ENCODE measurements at regions not wholly inside any gene's neighbourhood (a gene's known extent, or its start where the extent isn't known, plus 50 kb on each side); places are given as distances from the start of the nearest gene placed in this dataset.
"Not testable (repeated sequence)": the region's sequence is repeated elsewhere in the genome, so short reads cannot be mapped to it uniquely, and the experiment has no call there.

GRCh38 chr16:8047736-8048135 lies 542.6 kb downstream of the TMEM114 start:
- DNase-seq = no peak

GRCh38 chr16:8044796-8045195 lies 545.5 kb downstream of the TMEM114 start:
- DNase-seq = no peak

- no peak for DNase-seq
These were observed 557.9 kb downstream of the TMEM114 start for GRCh38 chr16:8032406-8032805.

GRCh38 chr16:8030004-8030403 lies 560.3 kb downstream of the TMEM114 start:
- not testable (repeated sequence) for DNase-seq

GRCh38 chr16:8026450-8026849 lies 563.9 kb downstream of the TMEM114 start:
- DNase-seq = no peak

- no peak for DNase-seq
These were observed 567.0 kb downstream of the TMEM114 start for GRCh38 chr16:8023326-8023725.

- DNase-seq = no peak
These were observed 585.0 kb downstream of the TMEM114 start for GRCh38 chr16:8005096-8005860.

- DNase-seq = no peak
These were observed 591.4 kb downstream of the TMEM114 start for GRCh38 chr16:7998789-7999453.

GRCh38 chr16:7997966-7998365 lies 592.3 kb downstream of the TMEM114 start:
- DNase-seq = no peak

- no peak for DNase-seq
These were observed 597.7 kb downstream of the TMEM114 start for GRCh38 chr16:7992616-7993015.

GRCh38 chr16:7990626-7991260 lies 599.6 kb downstream of the TMEM114 start:
- DNase-seq = no peak

- DNase-seq = no peak
These were observed 606.6 kb downstream of the TMEM114 start for GRCh38 chr16:7983676-7984075.

- no peak for DNase-seq
These were observed 610.2 kb downstream of the TMEM114 start for GRCh38 chr16:7980133-7980483.

- DNase-seq = no peak
These were observed 610.7 kb downstream of the TMEM114 start for GRCh38 chr16:7979448-7980132.

- DNase-seq = no peak
These were observed 613.7 kb downstream of the TMEM114 start for GRCh38 chr16:7976563-7976962.

GRCh38 chr16:7976125-7976524 lies 614.2 kb downstream of the TMEM114 start:
- no peak for DNase-seq

GRCh38 chr16:7967996-7968509 lies 622.3 kb downstream of the TMEM114 start:
- DNase-seq = no peak

- DNase-seq = no peak
These were observed 625.6 kb downstream of the TMEM114 start for GRCh38 chr16:7964744-7965143.

GRCh38 chr16:7964167-7964566 lies 626.1 kb downstream of the TMEM114 start:
- no peak for DNase-seq

- no peak for DNase-seq
These were observed 628.0 kb downstream of the TMEM114 start for GRCh38 chr16:7962091-7962879.

- DNase-seq = no peak
These were observed 624.5 kb downstream of the RBFOX1 start for GRCh38 chr16:7957151-7957550.

- DNase-seq = no peak
These were observed 620.7 kb downstream of the RBFOX1 start for GRCh38 chr16:7953360-7953759.
